GM23338 (cell line): ENCODE measurements at regions not wholly inside any gene's neighbourhood (a gene's known extent, or its start where the extent isn't known, plus 50 kb on each side); places are given as distances from the start of the nearest gene placed in this dataset.

Experiments
- ATAC-seq: fragments of 200-7000 bp; cut with Tn5 transposase; 3 replicates; pipeline ENCODE4 v1.9.1; 2020
- DNase-seq: peaks from one replicate; pipeline ENCODE4 v3.0.0-alpha.2; 2015; ENCODE audit warnings: low spot score
- H2AFZ ChIP-seq: fragments of 200-600 bp; sonication (generic); 2 replicates; pipeline ENCODE4 v1.8.0; 2016; ENCODE audit warnings: antibody characterized with exemption, mild to moderate bottlenecking, moderate library complexity
- H3F3A ChIP-seq: fragments of 200-600 bp; sonication (generic); replicated peaks from 2 replicates; pipeline ENCODE4 v1.8.0; 2017; ENCODE audit warnings: antibody characterized with exemption, mixed run types, low read depth
- H3K27ac ChIP-seq: fragments of 200-600 bp; sonication (generic); 2 replicates; pipeline ENCODE4 v1.6.1; 2016; ENCODE audit warnings: low read depth
- H3K27me3 ChIP-seq: fragments of 200-600 bp; sonication (generic); 2 replicates; pipeline ENCODE4 v1.8.0; 2016; ENCODE audit warnings: mild to moderate bottlenecking, mixed run types, moderate library complexity; ENCODE audit not compliant: insufficient read depth
- H3K36me3 ChIP-seq: fragments of 200-600 bp; sonication (generic); 2 replicates; pipeline ENCODE4 v1.8.0; 2016; ENCODE audit warnings: mild to moderate bottlenecking; ENCODE audit not compliant: insufficient read depth
- H3K4me1 ChIP-seq: fragments of 200-600 bp; sonication (generic); 2 replicates; pipeline ENCODE4 v1.8.0; 2016; ENCODE audit warnings: mild to moderate bottlenecking, moderate library complexity; ENCODE audit not compliant: insufficient read depth
- H3K4me2 ChIP-seq: fragments of 200-600 bp; sonication (generic); 2 replicates; pipeline ENCODE4 v1.7.1; 2017; ENCODE audit warnings: mixed run types
- H3K4me3 ChIP-seq: fragments of 200-600 bp; sonication (generic); 2 replicates; pipeline ENCODE4 v1.6.1; 2016; ENCODE audit warnings: mixed run types
- H3K79me2 ChIP-seq: fragments of 200-600 bp; sonication (generic); replicated peaks from 2 replicates; pipeline ENCODE4 v1.8.0; 2017; ENCODE audit warnings: mild to moderate bottlenecking; ENCODE audit not compliant: insufficient read depth
- H3K9me2 ChIP-seq: fragments of 200-600 bp; sonication (generic); 2 replicates; pipeline ENCODE4 v1.8.0; 2017; ENCODE audit not compliant: insufficient read depth
- H4K20me1 ChIP-seq: fragments of 200-600 bp; sonication (generic); replicated peaks from 2 replicates; pipeline ENCODE4 v1.8.0; 2017; ENCODE audit warnings: mild to moderate bottlenecking; ENCODE audit not compliant: insufficient read depth
- H3K27ac Mint-ChIP-seq: 2 replicates; pipeline ENCODE4 v1.8.0; 2020; ENCODE audit warnings: inconsistent platforms, mild to moderate bottlenecking, moderate library complexity, mixed read lengths
- H3K27me3 Mint-ChIP-seq: 3 replicates; pipeline ENCODE4 v1.8.0; 2022; ENCODE audit warnings: low read depth, mild to moderate bottlenecking, moderate library complexity, mixed read lengths, inconsistent platforms; ENCODE audit not compliant: insufficient read depth, poor library complexity
- H3K36me3 Mint-ChIP-seq: 3 replicates; pipeline ENCODE4 v1.8.0; 2021; ENCODE audit warnings: low read depth, mild to moderate bottlenecking, inconsistent platforms, moderate library complexity, mixed read lengths
- H3K4me1 Mint-ChIP-seq: 3 replicates; pipeline ENCODE4 v1.8.0; 2020; ENCODE audit warnings: mild to moderate bottlenecking, inconsistent platforms, mixed read lengths
- H3K4me3 Mint-ChIP-seq: 3 replicates; pipeline ENCODE4 v1.8.0; 2021; ENCODE audit warnings: moderate library complexity, mild to moderate bottlenecking, inconsistent platforms, mixed read lengths
- H3K9me3 Mint-ChIP-seq: 3 replicates; pipeline ENCODE4 v1.8.0; 2020; ENCODE audit warnings: moderate library complexity, mild to moderate bottlenecking, inconsistent platforms, mixed read lengths
- CREB1 ChIP-seq: fragments of 250-450 bp; sonication (Bioruptor Pico); IDR thresholded peaks from 2 replicates; pipeline ENCODE4 v1.5.0; 2020; ENCODE audit warnings: low read depth, mild to moderate bottlenecking, moderate library complexity
- EZH2 ChIP-seq: fragments of 200-600 bp; sonication (generic); IDR thresholded peaks from one replicate; pipeline ENCODE4 v1.8.0; 2017; ENCODE audit warnings: antibody characterized with exemption, mild to moderate bottlenecking, low read depth; ENCODE audit not compliant: unreplicated experiment
- EZH2phosphoT487 ChIP-seq: fragments of 200-600 bp; sonication (generic); IDR thresholded peaks from one replicate; pipeline ENCODE4 v1.8.1; 2018; ENCODE audit warnings: antibody characterized with exemption; ENCODE audit not compliant: unreplicated experiment
- JUNB ChIP-seq: IDR thresholded peaks from one replicate; pipeline ENCODE4 v1.6.1; 2016; ENCODE audit warnings: antibody characterized with exemption; ENCODE audit not compliant: unreplicated experiment
- NANOG ChIP-seq: IDR thresholded peaks from 2 replicates; pipeline ENCODE4 v1.6.1; 2016; ENCODE audit warnings: antibody characterized with exemption, borderline replicate concordance
- POLR2AphosphoS5 ChIP-seq: IDR thresholded peaks from 2 replicates; pipeline ENCODE4 v1.6.1; 2016; ENCODE audit warnings: antibody characterized with exemption, low read depth
- STAT1 ChIP-seq: IDR thresholded peaks from one replicate; pipeline ENCODE4 v1.6.1; 2016; ENCODE audit warnings: antibody characterized with exemption; ENCODE audit not compliant: unreplicated experiment
- ZNF114 ChIP-seq: fragments of 250-450 bp; sonication (Bioruptor Pico); IDR thresholded peaks from 2 replicates; pipeline ENCODE4 v1.5.0; 2020; ENCODE audit warnings: mild to moderate bottlenecking, moderate library complexity
- ZNF462 ChIP-seq: fragments of 250-450 bp; sonication (Bioruptor Pico); IDR thresholded peaks from 2 replicates; pipeline ENCODE4 v1.5.0; 2020; ENCODE audit warnings: mild to moderate bottlenecking, moderate library complexity
- TF ChIP-seq, protein P1 (sequence below): IDR thresholded peaks from 2 replicates; pipeline ENCODE4 v1.6.1; 2016; ENCODE audit warnings: antibody characterized with exemption
- TF ChIP-seq, protein P2 (sequence below), 2 experiments: fragments of 200-600 bp in 1 of 2; sonication (generic) in 1 of 2; conservative IDR thresholded peaks; 2 replicates each; pipeline versions ENCODE4 v1.5.1 to v1.6.1; 2016 to 2017; ENCODE audit warnings: antibody characterized with exemption in 2 of 2, low read depth in 2 of 2, mild to moderate bottlenecking in 2 of 2, moderate library complexity in 1 of 2
- TF ChIP-seq, protein P3 (sequence below): IDR thresholded peaks from one replicate; pipeline ENCODE4 v1.6.1; 2018; ENCODE audit warnings: antibody characterized with exemption; ENCODE audit not compliant: unreplicated experiment

- H3K36me3 ChIP-seq: no peaks in the 10 kb centered on the region
- no peaks in the 10 kb centered on the region for H3K27me3 ChIP-seq
- DNase-seq (no peak), ATAC-seq (no peak)
- H3K4me3 ChIP-seq: no peak overlapping the region
- no peaks in the 10 kb centered on the region for H3K9me3 Mint-ChIP-seq
- H3K27me3 Mint-ChIP-seq: peaks cover 2% of the 10 kb centered on the region
- peaks cover 30% of the 10 kb centered on the region for H3K4me1 Mint-ChIP-seq
- TF ChIP-seq EZH2: no peak
- TF ChIP-seq ZNF462: no peak
- TF ChIP-seq POLR2AphosphoS5: no peak
- TF ChIP-seq, protein P1, sequence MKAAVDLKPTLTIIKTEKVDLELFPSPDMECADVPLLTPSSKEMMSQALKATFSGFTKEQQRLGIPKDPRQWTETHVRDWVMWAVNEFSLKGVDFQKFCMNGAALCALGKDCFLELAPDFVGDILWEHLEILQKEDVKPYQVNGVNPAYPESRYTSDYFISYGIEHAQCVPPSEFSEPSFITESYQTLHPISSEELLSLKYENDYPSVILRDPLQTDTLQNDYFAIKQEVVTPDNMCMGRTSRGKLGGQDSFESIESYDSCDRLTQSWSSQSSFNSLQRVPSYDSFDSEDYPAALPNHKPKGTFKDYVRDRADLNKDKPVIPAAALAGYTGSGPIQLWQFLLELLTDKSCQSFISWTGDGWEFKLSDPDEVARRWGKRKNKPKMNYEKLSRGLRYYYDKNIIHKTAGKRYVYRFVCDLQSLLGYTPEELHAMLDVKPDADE: no peak
- TF ChIP-seq, protein P2, sequence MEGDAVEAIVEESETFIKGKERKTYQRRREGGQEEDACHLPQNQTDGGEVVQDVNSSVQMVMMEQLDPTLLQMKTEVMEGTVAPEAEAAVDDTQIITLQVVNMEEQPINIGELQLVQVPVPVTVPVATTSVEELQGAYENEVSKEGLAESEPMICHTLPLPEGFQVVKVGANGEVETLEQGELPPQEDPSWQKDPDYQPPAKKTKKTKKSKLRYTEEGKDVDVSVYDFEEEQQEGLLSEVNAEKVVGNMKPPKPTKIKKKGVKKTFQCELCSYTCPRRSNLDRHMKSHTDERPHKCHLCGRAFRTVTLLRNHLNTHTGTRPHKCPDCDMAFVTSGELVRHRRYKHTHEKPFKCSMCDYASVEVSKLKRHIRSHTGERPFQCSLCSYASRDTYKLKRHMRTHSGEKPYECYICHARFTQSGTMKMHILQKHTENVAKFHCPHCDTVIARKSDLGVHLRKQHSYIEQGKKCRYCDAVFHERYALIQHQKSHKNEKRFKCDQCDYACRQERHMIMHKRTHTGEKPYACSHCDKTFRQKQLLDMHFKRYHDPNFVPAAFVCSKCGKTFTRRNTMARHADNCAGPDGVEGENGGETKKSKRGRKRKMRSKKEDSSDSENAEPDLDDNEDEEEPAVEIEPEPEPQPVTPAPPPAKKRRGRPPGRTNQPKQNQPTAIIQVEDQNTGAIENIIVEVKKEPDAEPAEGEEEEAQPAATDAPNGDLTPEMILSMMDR (conservative IDR thresholded peaks at IDR 0.05; ENCODE audit: low read depth in 2 of 2): no peak
- TF ChIP-seq JUNB: no peak
- TF ChIP-seq CREB1: no peak
- no peak for TF ChIP-seq STAT1
- TF ChIP-seq EZH2phosphoT487: no peak
- TF ChIP-seq NANOG: no peak
- TF ChIP-seq, protein P3, sequence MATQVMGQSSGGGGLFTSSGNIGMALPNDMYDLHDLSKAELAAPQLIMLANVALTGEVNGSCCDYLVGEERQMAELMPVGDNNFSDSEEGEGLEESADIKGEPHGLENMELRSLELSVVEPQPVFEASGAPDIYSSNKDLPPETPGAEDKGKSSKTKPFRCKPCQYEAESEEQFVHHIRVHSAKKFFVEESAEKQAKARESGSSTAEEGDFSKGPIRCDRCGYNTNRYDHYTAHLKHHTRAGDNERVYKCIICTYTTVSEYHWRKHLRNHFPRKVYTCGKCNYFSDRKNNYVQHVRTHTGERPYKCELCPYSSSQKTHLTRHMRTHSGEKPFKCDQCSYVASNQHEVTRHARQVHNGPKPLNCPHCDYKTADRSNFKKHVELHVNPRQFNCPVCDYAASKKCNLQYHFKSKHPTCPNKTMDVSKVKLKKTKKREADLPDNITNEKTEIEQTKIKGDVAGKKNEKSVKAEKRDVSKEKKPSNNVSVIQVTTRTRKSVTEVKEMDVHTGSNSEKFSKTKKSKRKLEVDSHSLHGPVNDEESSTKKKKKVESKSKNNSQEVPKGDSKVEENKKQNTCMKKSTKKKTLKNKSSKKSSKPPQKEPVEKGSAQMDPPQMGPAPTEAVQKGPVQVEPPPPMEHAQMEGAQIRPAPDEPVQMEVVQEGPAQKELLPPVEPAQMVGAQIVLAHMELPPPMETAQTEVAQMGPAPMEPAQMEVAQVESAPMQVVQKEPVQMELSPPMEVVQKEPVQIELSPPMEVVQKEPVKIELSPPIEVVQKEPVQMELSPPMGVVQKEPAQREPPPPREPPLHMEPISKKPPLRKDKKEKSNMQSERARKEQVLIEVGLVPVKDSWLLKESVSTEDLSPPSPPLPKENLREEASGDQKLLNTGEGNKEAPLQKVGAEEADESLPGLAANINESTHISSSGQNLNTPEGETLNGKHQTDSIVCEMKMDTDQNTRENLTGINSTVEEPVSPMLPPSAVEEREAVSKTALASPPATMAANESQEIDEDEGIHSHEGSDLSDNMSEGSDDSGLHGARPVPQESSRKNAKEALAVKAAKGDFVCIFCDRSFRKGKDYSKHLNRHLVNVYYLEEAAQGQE: no peak
- no peak for TF ChIP-seq ZNF114 (CRISPR knock-in tag)
- H3K4me1 ChIP-seq: peaks cover 23% of the 10 kb centered on the region
- H3K9me2 ChIP-seq: no peaks in the 10 kb centered on the region
- no peaks in the 10 kb centered on the region for H4K20me1 ChIP-seq
- no peaks in the 10 kb centered on the region for H3K79me2 ChIP-seq
- H2AFZ ChIP-seq: no peak overlapping the region
- no peaks in the 10 kb centered on the region for H3K36me3 Mint-ChIP-seq
- no peaks in the 10 kb centered on the region for H3F3A ChIP-seq
- H3K4me3 Mint-ChIP-seq: no peak overlapping the region
- H3K27ac Mint-ChIP-seq: no peak overlapping the region
- no peak overlapping the region for H3K27ac ChIP-seq
- no peak overlapping the region for H3K4me2 ChIP-seq
Measured at GRCh38 chr10:129133856-129134255, 333.2 kb upstream of the MGMT start.
